H9 (cell line): ENCODE measurements at regions not wholly inside any gene's neighbourhood (a gene's known extent, or its start where the extent isn't known, plus 50 kb on each side); places are given as distances from the start of the nearest gene placed in this dataset.

ENCODE experiments used
- DNase-seq: peaks from one replicate; pipeline ENCODE4 v3.0.0-alpha.2; 2017
- H2AFZ ChIP-seq: one replicate; pipeline ENCODE4 v1.6.1; 2013; ENCODE audit warnings: mild to moderate bottlenecking, low read length, control low read depth, moderate library complexity
- H2AK5ac ChIP-seq: 2 replicates; pipeline ENCODE4 v1.6.1; 2013; ENCODE audit warnings: low read length, control low read depth, mixed read lengths; ENCODE audit not compliant: insufficient read length
- H2BK120ac ChIP-seq: one replicate; pipeline ENCODE4 v1.6.1; 2013; ENCODE audit warnings: low read depth, mild to moderate bottlenecking, low read length, control low read depth, inconsistent platforms; ENCODE audit not compliant: poor library complexity, severe bottlenecking
- H2BK12ac ChIP-seq: 2 replicates; pipeline ENCODE4 v1.6.1; 2013; ENCODE audit warnings: low read length, control low read depth, mixed read lengths, low read depth; ENCODE audit not compliant: insufficient read length
- H2BK15ac ChIP-seq: 2 replicates; pipeline ENCODE4 v1.6.1; 2013; ENCODE audit warnings: low read depth, low read length, control low read depth
- H2BK20ac ChIP-seq: one replicate; pipeline ENCODE4 v1.6.1; 2013; ENCODE audit warnings: low read depth, mild to moderate bottlenecking, low read length, control low read depth, inconsistent platforms; ENCODE audit not compliant: poor library complexity, severe bottlenecking
- H2BK5ac ChIP-seq: 2 replicates; pipeline ENCODE4 v1.6.1; 2013; ENCODE audit warnings: low read length, control low read depth, mixed read lengths; ENCODE audit not compliant: insufficient read length
- H3K14ac ChIP-seq: 2 replicates; pipeline ENCODE4 v1.6.1; 2013; ENCODE audit warnings: low read length, control low read depth; ENCODE audit not compliant: insufficient read depth
- H3K18ac ChIP-seq: 2 replicates; pipeline ENCODE4 v1.6.1; 2013; ENCODE audit warnings: low read depth, mild to moderate bottlenecking, mixed read lengths, low read length, control low read depth; ENCODE audit not compliant: insufficient read length
- H3K23ac ChIP-seq: 2 replicates; pipeline ENCODE4 v1.6.1; 2013; ENCODE audit warnings: low read length, control low read depth, mixed read lengths, low read depth; ENCODE audit not compliant: insufficient read length
- H3K23me2 ChIP-seq: 2 replicates; pipeline ENCODE4 v1.6.1; 2013; ENCODE audit warnings: low read depth, mild to moderate bottlenecking, mixed read lengths, low read length, control low read depth; ENCODE audit not compliant: insufficient read length, poor library complexity, severe bottlenecking
- H3K27ac ChIP-seq: 2 replicates; pipeline ENCODE4 v1.5.1; 2013; ENCODE audit warnings: low read length, control low read depth, mixed read lengths, low read depth; ENCODE audit not compliant: insufficient read length
- H3K27me3 ChIP-seq: 2 replicates; pipeline ENCODE4 v1.6.1; 2013; ENCODE audit warnings: low read length, control low read depth, inconsistent platforms; ENCODE audit not compliant: insufficient read depth
- H3K4ac ChIP-seq: 2 replicates; pipeline ENCODE4 v1.6.1; 2013; ENCODE audit warnings: low read depth, mild to moderate bottlenecking, control low read depth, inconsistent platforms, low read length, moderate library complexity
- H3K4me1 ChIP-seq: 2 replicates; pipeline ENCODE4 v1.6.1; 2013; ENCODE audit warnings: low read length, control low read depth, inconsistent platforms; ENCODE audit not compliant: insufficient read depth
- H3K4me2 ChIP-seq: 2 replicates; pipeline ENCODE4 v1.6.1; 2013; ENCODE audit warnings: low read length, control low read depth, mixed read lengths; ENCODE audit not compliant: insufficient read length, insufficient read depth
- H3K56ac ChIP-seq: 2 replicates; pipeline ENCODE4 v1.6.1; 2013; ENCODE audit warnings: low read depth, mild to moderate bottlenecking, mixed read lengths, low read length, control low read depth; ENCODE audit not compliant: insufficient read length
- H3K79me1 ChIP-seq: 2 replicates; pipeline ENCODE4 v1.6.1; 2013; ENCODE audit warnings: low read depth, mild to moderate bottlenecking, moderate library complexity, low read length, control low read depth, inconsistent platforms; ENCODE audit not compliant: insufficient read depth, poor library complexity, severe bottlenecking
- H3K79me2 ChIP-seq: 2 replicates; pipeline ENCODE4 v1.6.1; 2013; ENCODE audit warnings: low read length, control low read depth, inconsistent platforms; ENCODE audit not compliant: insufficient read depth
- H3K9ac ChIP-seq: 2 replicates; pipeline ENCODE4 v1.6.1; 2013; ENCODE audit warnings: low read length, control low read depth, mixed read lengths; ENCODE audit not compliant: insufficient read length; ENCODE audit errors: extremely low read depth
- H3K9me3 ChIP-seq: one replicate; pipeline ENCODE4 v1.6.1; 2013; ENCODE audit warnings: low read depth, low read length, inconsistent platforms; ENCODE audit not compliant: control insufficient read depth
- H3T11ph ChIP-seq: one replicate; pipeline ENCODE4 v1.6.1; 2013; ENCODE audit warnings: mild to moderate bottlenecking, low read length, control low read depth, inconsistent platforms
- H4K20me1 ChIP-seq: one replicate; pipeline ENCODE4 v1.6.1; 2013; ENCODE audit not compliant: control insufficient read depth, insufficient read length, insufficient read depth
- H4K5ac ChIP-seq: 2 replicates; pipeline ENCODE4 v1.6.1; 2013; ENCODE audit warnings: low read depth, mild to moderate bottlenecking, mixed read lengths, low read length, control low read depth; ENCODE audit not compliant: insufficient read length
- H4K8ac ChIP-seq: replicated peaks from 2 replicates; pipeline ENCODE4 v1.6.1; 2013; ENCODE audit warnings: low read length, control low read depth, mixed read lengths, low read depth; ENCODE audit not compliant: insufficient read length
- H4K91ac ChIP-seq: 2 replicates; pipeline ENCODE4 v1.6.1; 2013; ENCODE audit warnings: low read depth, mild to moderate bottlenecking, moderate library complexity, mixed read lengths, low read length, control low read depth; ENCODE audit not compliant: insufficient read length
- H3K27ac Mint-ChIP-seq, 3 experiments: 2 replicates in 2 of 3; 3 replicates in 1 of 3; pipeline ENCODE4 v1.8.0; 2020 to 2021; ENCODE audit warnings: mixed read lengths in 3 of 3, mild to moderate bottlenecking in 1 of 3, moderate library complexity in 1 of 3
- H3K27me3 Mint-ChIP-seq: 2 replicates; pipeline ENCODE4 v1.8.0; 2021; ENCODE audit warnings: low read depth, mild to moderate bottlenecking, moderate library complexity, mixed read lengths
- H3K36me3 Mint-ChIP-seq, 3 experiments: 2 replicates in 2 of 3; 3 replicates in 1 of 3; pipeline ENCODE4 v1.8.0; 2020 to 2021; ENCODE audit warnings: low read depth in 3 of 3, mixed read lengths in 3 of 3; ENCODE audit not compliant: insufficient read depth in 1 of 3
- H3K4me1 Mint-ChIP-seq, 2 experiments: 2 replicates each; pipeline ENCODE4 v1.8.0; 2020; ENCODE audit warnings: mixed read lengths in 2 of 2
- H3K4me3 Mint-ChIP-seq, 2 experiments: 2 replicates in 1 of 2; 3 replicates in 1 of 2; pipeline ENCODE4 v1.8.0; 2020 to 2021; ENCODE audit warnings: mild to moderate bottlenecking in 2 of 2, mixed read lengths in 2 of 2, moderate library complexity in 1 of 2
- H3K9me3 Mint-ChIP-seq, 2 experiments: 2 replicates in 1 of 2; 3 replicates in 1 of 2; pipeline ENCODE4 v1.8.0; 2020; ENCODE audit warnings: mild to moderate bottlenecking in 2 of 2, mixed read lengths in 2 of 2, moderate library complexity in 1 of 2
- CTCF ChIP-seq: fragments of 200-600 bp; sonication (generic); conservative IDR thresholded peaks from 3 replicates; pipeline ENCODE4 v1.8.0; 2021; ENCODE audit warnings: antibody characterized with exemption, mild to moderate bottlenecking
- WGBS: extraction: QIAGEN DNeasy Blood & Tissue Kit; methylation state at CpG from one replicate; pipeline ENCODE4 v1.1.7; 2013; ENCODE audit warnings: missing lambda C conversion rate, low lambda C conversion rate, mixed read lengths; ENCODE audit not compliant: insufficient read length; ENCODE audit errors: extremely low coverage; 5-methylcytosine and 5-hydroxymethylcytosine counted together

- Histone ChIP-seq H2AK5ac (no peak overlapping the region), H3K79me2 (no peaks in the 10 kb centered on the region), H2BK20ac (no peak overlapping the region), H4K8ac (no peak overlapping the region), H3K27ac (no peak overlapping the region), H4K91ac (no peak overlapping the region), H3T11ph (no peak overlapping the region), H3K14ac (no peak overlapping the region), H3K9ac (no peak overlapping the region), H3K4me2 (no peak overlapping the region), H4K20me1 (no peaks in the 10 kb centered on the region), H2BK15ac (no peak overlapping the region), H3K23me2 (no peaks in the 10 kb centered on the region), H3K4ac (no peak overlapping the region), H4K5ac (no peak overlapping the region), H3K9me3 (no peaks in the 10 kb centered on the region), H2BK12ac (no peak overlapping the region), H2BK120ac (no peak overlapping the region), H3K79me1 (no peaks in the 10 kb centered on the region), H3K27me3 (no peaks in the 10 kb centered on the region), H3K4me1 (no peaks in the 10 kb centered on the region), H3K56ac (no peak overlapping the region), H2BK5ac (no peak overlapping the region), H2AFZ (no peak overlapping the region), H3K18ac (no peak overlapping the region), H3K23ac (no peak overlapping the region)
- Mint-ChIP-seq H3K9me3 (peaks cover 14 to 15% of the 10 kb centered on the region in 2 experiments), H3K27me3 (no peaks in the 10 kb centered on the region), H3K4me1 (peaks cover 16 to 19% of the 10 kb centered on the region in 2 experiments), H3K4me3 (no peak overlapping the region), H3K27ac (peak overlapping the region in 1 of 3 experiments; percentile 60; a peak in 2 of 7 replicates), H3K36me3 (peaks cover 4 to 18% (median 6%) of the 10 kb centered on the region in 3 experiments)
- WGBS: no CpG with 5 or more reads among the region's 4 CpGs
- no peak for DNase-seq
- no peak for TF ChIP-seq CTCF
Observed at GRCh38 chr6:80550748-80551147, 444.3 kb downstream of the BCKDHB start.
